Activated naive CD4-positive, alpha-beta T cell treated with anti-CD3 and anti-CD28 coated beads, Interleukin-2, amount 10 ng/mL, durations not matched to agents 7 days and 5 days (primary cell): ENCODE measurements at regions not wholly inside any gene's neighbourhood (a gene's known extent, or its start where the extent isn't known, plus 50 kb on each side); places are given as distances from the start of the nearest gene placed in this dataset.

Experiments
- CTCF ChIA-PET: fragments of 350-600 bp; sonication (Branson Sonifier 250); formaldehyde crosslinking; loops from one replicate; lab custom pipeline; 2021; ENCODE audit warnings: antibody characterized with exemption; lab: Charles Lee
- DNase-seq: peaks from one replicate; pipeline ENCODE4 v3.0.0-alpha.2; 2020
- H3K27ac Mint-ChIP-seq: one replicate; pipeline ENCODE4 v1.8.0; 2021; ENCODE audit warnings: mild to moderate bottlenecking, moderate library complexity, mixed read lengths
- H3K27me3 Mint-ChIP-seq: one replicate; pipeline ENCODE4 v1.8.0; 2021; ENCODE audit warnings: mild to moderate bottlenecking, mixed read lengths
- H3K36me3 Mint-ChIP-seq: one replicate; pipeline ENCODE4 v1.8.0; 2021; ENCODE audit warnings: mixed read lengths
- H3K4me1 Mint-ChIP-seq: one replicate; pipeline ENCODE4 v1.8.0; 2021; ENCODE audit warnings: mixed read lengths
- H3K4me3 Mint-ChIP-seq: one replicate; pipeline ENCODE4 v1.8.0; 2021; ENCODE audit warnings: mild to moderate bottlenecking, moderate library complexity, mixed read lengths
- H3K9me3 Mint-ChIP-seq: one replicate; pipeline ENCODE4 v1.8.0; 2021; ENCODE audit warnings: mixed read lengths

DNA sequence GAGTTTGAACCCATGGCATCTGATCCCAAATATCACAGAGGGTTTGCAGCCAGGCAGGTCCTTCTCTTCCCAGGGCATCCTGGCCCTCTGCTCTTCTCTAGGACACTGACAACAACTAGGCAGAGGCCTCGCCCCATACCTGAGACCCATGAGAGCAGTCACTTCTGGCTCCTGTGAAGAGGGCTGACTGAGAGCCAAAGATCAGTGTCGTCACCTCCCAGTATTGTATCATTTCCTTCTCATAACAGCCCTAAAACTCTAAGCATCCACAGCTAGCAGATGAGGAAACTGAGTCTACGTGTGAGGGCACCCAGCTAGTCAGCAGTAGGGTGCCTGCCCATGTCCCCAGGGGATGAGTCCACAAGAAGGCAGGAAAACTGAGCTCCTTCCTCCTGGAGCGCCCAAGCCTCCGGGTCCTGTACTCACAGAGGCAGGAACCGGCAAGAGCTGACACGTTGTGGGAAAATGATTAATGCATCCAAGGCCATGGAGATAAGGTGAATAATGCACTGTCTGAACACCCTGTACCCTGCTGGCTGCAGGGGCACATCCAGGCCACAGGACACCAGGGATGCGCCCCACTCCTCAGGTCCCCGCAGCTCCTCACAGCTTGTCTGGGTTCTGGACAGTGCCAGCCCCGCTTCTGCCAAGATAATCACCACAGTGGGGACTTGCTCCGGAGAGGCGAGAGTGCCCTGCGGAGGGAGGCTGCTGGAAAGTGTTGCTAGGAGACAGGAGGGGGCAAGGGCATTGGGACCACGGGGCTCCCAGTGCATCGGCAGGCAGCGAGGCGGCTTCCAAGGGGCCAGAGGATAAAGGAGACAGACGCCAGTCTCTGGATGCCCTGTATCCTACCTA lies 340.0 kb downstream of the NPHP4 start:
- H3K4me1 Mint-ChIP-seq, result no peaks in the 10 kb centered on the region
- no peak for DNase-seq
- no peaks in the 10 kb centered on the region for H3K36me3 Mint-ChIP-seq
- H3K9me3 Mint-ChIP-seq, result no peaks in the 10 kb centered on the region
- no peak overlapping the region for H3K4me3 Mint-ChIP-seq
- H3K27ac Mint-ChIP-seq, result no peak overlapping the region
- CTCF ChIA-PET, result no interaction called here
- peaks cover 27% of the 10 kb centered on the region for H3K27me3 Mint-ChIP-seq

DNA sequence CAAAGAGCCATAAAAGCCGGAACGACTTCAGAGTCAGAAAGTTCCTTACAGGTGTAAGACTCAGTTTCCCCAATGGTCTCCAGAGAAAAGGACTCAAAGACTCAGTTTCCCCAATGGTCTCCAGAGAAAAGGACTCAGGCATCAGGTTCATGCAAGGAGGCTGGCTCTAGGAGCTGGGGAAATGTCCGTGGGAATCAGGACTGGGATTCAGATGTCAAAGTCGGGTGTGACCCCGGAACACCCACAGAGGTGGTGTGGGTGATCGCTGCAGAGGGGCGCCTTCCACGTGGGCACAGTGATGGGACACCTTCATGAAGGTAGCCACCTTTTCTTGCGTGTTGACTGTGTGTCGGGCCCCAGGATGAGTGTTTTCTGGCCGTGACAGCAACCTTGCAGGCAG lies 340.8 kb downstream of the NPHP4 start:
- Mint-ChIP-seq H3K27me3 (peaks cover 27% of the 10 kb centered on the region), H3K27ac (no peak overlapping the region), H3K4me1 (no peaks in the 10 kb centered on the region), H3K4me3 (no peak overlapping the region), H3K9me3 (no peaks in the 10 kb centered on the region), H3K36me3 (no peaks in the 10 kb centered on the region)
- no peak for DNase-seq
- CTCF ChIA-PET, result no interaction called here

DNA sequence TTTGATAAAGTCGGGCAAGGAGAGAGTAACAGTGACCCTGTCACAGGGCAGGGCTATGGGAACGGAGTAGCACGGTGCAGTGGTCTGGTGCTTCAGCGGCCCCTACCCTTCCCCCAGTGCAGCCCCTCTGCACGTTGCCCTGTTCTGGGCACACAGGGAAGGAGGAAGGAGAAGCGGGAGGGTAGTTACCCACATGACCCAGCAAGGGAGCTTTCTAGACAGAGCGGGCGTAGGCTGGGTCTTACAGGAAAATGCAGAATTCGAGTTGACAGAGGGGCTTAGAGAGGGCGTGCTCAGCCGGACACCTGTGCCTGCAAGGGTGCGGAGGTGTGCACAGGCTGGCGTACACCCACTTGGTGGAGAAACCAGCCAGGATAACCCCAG lies 341.2 kb downstream of the NPHP4 start:
- CTCF ChIA-PET, result no interaction called here
- Mint-ChIP-seq H3K27me3 (peaks cover 27% of the 10 kb centered on the region), H3K9me3 (no peaks in the 10 kb centered on the region), H3K36me3 (no peaks in the 10 kb centered on the region), H3K27ac (no peak overlapping the region), H3K4me1 (no peaks in the 10 kb centered on the region), H3K4me3 (no peak overlapping the region)
- DNase-seq, result no peak

DNA sequence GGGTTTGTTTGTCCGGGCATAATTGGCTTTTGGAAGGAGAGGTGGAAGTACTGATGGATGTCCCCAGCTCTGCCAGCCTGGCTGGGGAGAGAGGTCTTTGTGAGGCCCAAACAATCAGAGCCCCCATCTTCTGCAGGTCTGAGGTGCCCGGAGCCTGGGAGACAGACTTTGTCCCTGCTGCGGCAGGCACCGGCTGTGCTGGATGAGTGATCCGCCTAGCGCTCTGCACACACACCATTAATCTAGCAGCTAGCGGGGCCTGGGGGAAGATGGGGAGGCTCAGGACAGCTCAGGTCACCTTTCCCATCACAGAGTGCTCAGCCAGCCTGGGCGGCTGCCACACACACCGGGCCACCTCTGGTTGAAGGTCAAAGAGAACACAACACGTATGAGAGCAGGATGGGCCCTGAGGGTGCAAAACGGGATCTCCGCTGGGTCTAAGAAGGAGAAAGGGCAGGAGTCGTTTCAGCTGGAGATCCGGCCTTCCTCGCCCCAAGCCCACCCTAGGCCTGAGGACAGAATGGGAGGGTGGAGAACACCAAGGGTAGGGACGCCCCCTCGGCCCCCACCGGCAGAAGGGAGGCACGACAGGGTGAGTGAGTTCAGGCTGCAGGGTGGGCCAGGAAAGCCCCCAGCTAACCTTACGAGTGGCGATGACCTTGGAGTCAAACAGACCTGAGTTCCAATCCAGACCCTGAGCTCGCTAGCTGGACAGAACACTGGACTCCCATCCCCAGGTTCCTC lies 341.8 kb downstream of the NPHP4 start:
- no peak for DNase-seq
- Mint-ChIP-seq H3K4me3 (no peak overlapping the region), H3K36me3 (no peaks in the 10 kb centered on the region), H3K27me3 (peaks cover 22% of the 10 kb centered on the region), H3K27ac (no peak overlapping the region), H3K4me1 (no peaks in the 10 kb centered on the region), H3K9me3 (peaks cover 1% of the 10 kb centered on the region)
- CTCF ChIA-PET, result no interaction called here

DNA sequence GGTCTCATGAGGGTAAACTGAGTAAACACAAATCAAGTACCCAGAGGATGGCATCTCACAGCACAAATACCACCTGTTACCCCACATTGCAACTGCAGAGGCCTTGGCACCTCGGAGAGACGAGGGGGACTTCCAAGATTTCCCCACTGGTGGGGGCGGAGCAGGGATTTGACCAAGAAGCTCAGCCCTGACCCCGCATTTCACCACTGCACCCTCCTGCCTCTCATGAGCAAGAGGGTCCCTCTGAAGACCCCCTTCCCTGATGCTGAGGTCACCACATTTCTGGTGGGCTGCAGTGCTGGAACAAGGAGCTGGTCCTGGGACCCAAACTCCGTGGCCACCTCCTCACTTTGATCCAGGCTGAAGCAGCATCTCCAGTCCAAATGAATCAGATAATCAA lies 342.4 kb downstream of the NPHP4 start:
- Mint-ChIP-seq H3K27me3 (peaks cover 22% of the 10 kb centered on the region), H3K4me3 (no peak overlapping the region), H3K9me3 (peaks cover 3% of the 10 kb centered on the region), H3K36me3 (no peaks in the 10 kb centered on the region), H3K27ac (no peak overlapping the region), H3K4me1 (no peaks in the 10 kb centered on the region)
- DNase-seq, result no peak
- CTCF ChIA-PET, result no interaction called here

DNA sequence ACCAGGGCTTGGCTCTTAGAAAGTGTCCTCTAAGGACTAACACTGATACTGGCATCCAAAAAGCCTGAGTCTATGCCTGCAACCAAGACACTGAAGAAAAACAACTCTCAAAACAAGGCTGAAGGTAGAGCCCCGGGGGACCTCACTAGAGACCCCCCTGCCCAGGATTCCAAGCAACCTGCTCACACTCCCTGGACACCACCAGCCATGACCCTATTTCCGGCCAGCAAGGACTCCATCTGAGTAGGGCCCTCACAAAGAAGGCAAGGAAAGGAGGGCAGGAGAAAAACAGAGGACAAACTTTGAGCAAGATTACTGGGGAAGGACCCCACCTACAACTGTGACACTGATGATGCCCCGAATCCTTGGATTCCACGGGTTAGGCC lies 343.1 kb downstream of the NPHP4 start:
- Mint-ChIP-seq H3K4me3 (no peak overlapping the region), H3K36me3 (no peaks in the 10 kb centered on the region), H3K4me1 (no peaks in the 10 kb centered on the region), H3K27me3 (peaks cover 22% of the 10 kb centered on the region), H3K9me3 (peaks cover 3% of the 10 kb centered on the region), H3K27ac (no peak overlapping the region)
- CTCF ChIA-PET, result no interaction called here
- no peak for DNase-seq

DNA sequence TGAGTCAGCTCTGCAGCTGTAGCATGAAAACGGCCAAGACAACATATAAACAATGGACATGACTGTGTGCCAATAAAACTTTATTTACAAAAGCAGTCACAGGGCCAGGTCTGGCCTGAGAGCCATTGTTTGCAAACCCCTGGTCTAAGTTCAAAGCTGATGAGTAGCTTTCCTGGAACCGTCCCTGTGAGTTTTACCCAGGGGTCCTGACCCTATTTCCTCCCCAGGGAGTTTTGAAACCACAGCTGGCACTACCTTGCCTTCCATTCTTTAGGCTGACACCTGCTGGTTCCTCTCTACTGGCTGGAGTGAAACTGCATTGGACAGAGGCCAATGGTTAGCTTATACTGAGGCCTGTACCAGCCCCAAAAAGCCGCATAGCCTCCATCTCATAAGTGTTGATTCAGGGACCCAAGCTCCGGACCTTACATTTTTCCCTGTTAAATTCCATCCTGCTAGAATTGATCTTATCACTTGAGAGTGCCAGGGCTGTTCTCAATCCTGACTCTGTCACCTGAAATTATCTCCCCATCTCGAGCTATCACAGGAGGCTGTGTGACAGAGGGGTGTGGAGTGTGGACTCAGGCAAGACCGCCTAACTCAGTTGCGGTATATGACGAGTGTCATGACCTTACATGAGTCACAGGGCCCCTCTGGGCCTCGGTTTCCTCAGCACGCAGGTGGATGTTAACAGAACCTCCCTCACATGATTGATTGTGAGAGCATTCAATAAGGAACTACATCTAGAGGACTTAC lies 343.6 kb downstream of the NPHP4 start:
- Mint-ChIP-seq H3K9me3 (peaks cover 3% of the 10 kb centered on the region), H3K36me3 (no peaks in the 10 kb centered on the region), H3K27me3 (peaks cover 22% of the 10 kb centered on the region), H3K27ac (no peak overlapping the region), H3K4me3 (no peak overlapping the region), H3K4me1 (no peaks in the 10 kb centered on the region)
- no peak for DNase-seq
- CTCF ChIA-PET, result no interaction called here

DNA sequence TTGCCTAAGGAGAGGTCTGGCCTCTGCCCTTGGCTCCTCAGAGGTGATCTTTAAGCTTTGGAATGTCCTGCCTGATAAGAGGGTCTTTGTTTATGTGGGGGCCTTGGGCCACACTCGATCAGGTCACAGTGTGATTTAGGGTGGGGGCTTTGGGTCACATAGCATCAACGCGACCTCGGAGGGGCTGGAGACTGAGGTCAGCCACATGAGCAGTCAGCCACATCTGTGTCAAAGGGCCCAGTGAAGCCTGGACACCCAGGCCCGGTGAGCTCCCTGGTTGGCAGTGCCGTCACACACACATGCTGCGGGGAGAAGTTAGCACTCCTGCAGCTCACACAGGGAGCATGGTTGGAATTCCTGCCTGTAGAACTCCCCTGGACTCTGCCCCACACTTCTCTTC lies 345.0 kb downstream of the NPHP4 start:
- Mint-ChIP-seq H3K4me3 (no peak overlapping the region), H3K36me3 (no peaks in the 10 kb centered on the region), H3K9me3 (peaks cover 3% of the 10 kb centered on the region), H3K27me3 (peaks cover 14% of the 10 kb centered on the region), H3K4me1 (no peaks in the 10 kb centered on the region), H3K27ac (no peak overlapping the region)
- CTCF ChIA-PET, result no interaction called here
- DNase-seq, result no peak

DNA sequence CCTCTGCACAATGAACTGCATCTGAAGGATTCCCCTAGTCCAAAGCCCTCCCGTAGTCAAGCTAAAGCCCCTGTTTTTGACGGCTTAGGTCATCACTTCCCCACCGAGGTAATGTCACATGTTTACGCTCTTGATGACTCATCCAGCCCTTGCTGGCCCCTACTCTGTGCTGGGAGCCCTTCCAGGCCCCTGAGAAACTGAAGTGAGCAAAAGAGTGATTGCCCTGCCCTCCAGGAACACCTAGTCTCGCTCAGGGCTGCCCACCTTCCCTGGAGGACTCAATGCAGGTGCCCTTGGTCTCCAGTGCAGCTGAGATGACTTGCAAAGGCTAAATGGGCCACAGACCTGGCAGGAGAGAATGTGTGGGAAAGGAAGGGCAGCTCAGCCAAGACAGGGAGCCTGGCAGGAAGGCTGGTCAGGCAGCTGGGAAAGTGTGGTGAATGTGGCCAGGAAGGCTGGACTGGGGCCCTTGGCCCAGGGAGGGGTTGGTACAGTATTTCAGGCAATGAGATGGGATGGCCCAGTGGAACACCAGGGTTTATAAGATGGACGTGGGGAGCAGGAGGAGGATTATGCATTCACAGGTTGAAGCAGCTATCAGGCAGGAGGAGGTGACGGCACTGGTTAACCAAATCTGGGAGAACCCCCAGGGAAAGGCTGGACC lies 345.6 kb downstream of the NPHP4 start:
- H3K27ac Mint-ChIP-seq, result no peak overlapping the region
- no peak overlapping the region for H3K4me3 Mint-ChIP-seq
- CTCF ChIA-PET, result no interaction called here
- H3K36me3 Mint-ChIP-seq, result no peaks in the 10 kb centered on the region
- DNase-seq, result no peak
- peaks cover 10% of the 10 kb centered on the region for H3K27me3 Mint-ChIP-seq
- H3K9me3 Mint-ChIP-seq, result peaks cover 3% of the 10 kb centered on the region
- no peaks in the 10 kb centered on the region for H3K4me1 Mint-ChIP-seq

DNA sequence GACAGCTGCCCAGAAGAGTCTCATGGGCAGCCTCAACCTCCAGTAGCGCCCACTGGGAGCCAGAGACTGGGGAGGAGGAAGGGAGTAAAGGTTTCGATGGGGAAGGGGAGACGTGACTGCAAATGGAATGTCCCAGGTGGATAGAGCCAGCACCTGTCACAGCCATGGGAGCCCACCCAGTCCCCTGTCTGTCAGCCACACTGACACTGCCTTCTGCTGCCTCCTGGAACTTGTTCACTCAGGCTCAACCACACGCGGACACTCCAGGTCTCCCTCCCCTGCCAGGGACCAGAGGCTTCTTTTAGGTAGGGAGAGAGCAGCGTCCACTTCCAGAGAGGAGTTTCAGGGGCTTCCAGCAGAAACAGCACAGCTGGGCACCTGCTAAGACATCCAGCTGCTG lies 346.3 kb downstream of the NPHP4 start:
- DNase-seq, result no peak
- Mint-ChIP-seq H3K27me3 (peaks cover 3% of the 10 kb centered on the region), H3K4me3 (no peak overlapping the region), H3K27ac (no peak overlapping the region), H3K4me1 (no peaks in the 10 kb centered on the region), H3K9me3 (peaks cover 3% of the 10 kb centered on the region), H3K36me3 (no peaks in the 10 kb centered on the region)
- CTCF ChIA-PET, result no interaction called here

DNA sequence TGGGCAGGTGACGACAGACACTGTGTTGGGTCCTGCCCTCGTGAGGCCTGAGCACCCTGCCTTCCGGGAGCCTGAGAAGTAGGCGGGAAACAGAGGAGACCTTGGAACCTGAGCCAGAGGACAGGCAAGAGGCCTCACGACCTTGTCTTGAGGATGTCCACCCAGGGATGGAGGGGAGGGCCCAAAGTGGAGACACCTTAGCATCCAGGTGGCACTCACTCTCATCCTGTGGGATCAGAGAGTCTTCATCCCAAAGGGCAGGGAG lies 347.2 kb downstream of the NPHP4 start:
- Mint-ChIP-seq H3K4me3 (no peak overlapping the region), H3K9me3 (peaks cover 3% of the 10 kb centered on the region), H3K27me3 (no peaks in the 10 kb centered on the region), H3K27ac (no peak overlapping the region), H3K4me1 (no peaks in the 10 kb centered on the region), H3K36me3 (no peaks in the 10 kb centered on the region)
- CTCF ChIA-PET, result no interaction called here
- DNase-seq, result no peak

DNA sequence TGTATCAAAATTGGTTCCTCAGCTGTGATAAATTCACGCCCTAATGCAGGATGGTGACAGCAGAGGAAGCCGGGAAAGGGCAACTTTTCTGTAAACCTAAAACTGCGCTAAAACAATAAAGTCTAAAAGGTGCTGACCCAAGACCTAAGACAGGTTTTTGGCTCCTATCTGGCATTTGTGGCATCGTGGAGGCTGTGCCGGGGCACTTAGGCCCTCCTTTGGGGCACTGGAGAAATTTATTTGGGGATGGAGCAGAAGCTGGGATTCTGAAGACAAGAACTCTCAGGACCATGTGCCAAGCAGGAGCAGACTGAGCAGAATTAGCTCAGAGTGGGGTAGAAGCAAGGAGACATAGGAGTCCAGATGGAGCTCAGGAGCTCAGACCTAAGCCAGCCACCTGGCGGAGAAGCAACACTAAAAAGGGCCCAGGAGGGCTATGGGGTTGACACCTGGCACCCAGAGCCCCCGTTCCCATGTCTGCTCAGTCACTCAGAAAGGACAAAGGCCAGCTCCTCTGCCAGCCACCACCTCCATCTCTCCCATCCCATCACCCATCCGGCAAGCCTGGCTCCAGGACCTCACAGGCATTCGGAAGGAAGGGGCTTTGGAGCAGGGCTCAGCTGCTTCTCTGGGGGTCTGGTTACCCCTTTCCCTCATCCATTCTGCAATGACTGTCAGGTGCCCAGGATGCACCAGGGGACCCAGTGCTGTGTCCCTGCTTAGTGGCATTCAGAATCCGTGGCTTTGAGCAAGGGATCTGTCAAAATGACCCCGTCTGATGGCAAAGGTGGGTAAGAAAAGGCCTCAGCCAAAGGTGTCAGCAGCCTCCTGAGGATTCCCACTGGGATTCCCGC lies 347.7 kb downstream of the NPHP4 start:
- no peak overlapping the region for H3K4me3 Mint-ChIP-seq
- CTCF ChIA-PET, result no interaction called here

DNA sequence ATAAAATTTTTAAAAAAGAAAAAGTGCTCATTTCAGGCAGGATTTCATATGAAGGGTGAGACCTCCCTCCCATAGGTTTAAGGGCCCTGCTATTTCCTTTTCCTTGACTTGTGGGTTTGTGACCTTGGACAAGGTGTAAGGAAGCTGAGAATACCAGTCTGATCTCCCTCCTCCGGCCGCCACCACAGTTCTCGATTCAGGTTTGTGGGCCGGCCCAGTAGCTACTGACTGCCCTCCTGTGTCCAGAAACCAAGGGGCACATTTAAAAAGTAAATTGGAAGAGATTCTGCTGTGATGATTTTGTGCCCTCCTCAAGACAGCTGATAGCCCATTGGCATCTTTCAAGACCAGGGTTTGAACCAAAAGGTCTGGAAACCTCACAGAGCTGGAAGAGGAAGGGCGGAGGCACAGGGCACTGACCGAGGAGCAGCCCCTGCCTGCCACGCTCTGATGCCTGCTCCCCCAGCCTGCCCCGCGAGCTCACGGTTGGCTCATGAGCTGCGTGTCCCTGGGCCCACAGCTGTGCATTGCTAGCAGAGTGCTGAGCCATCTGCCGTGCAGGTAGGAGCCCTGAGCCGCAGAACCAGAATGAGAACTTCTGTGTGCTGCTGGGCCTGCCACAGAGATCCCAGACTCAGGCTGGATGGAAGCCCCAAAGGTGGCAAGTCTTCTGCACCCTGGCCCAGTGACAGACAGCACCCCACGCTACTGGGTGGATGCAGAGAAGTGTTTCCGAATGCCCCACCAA lies 348.7 kb downstream of the NPHP4 start:
- no peak for DNase-seq
- Mint-ChIP-seq H3K9me3 (peaks cover 3% of the 10 kb centered on the region), H3K4me1 (no peaks in the 10 kb centered on the region), H3K36me3 (no peaks in the 10 kb centered on the region), H3K27me3 (no peaks in the 10 kb centered on the region), H3K27ac (no peak overlapping the region), H3K4me3 (no peak overlapping the region)
- CTCF ChIA-PET, result no interaction called here

More for the DNA sequence above, 347.7 kb downstream of the NPHP4 start:
- no peak overlapping the region for H3K27ac Mint-ChIP-seq
- no peaks in the 10 kb centered on the region for H3K27me3 Mint-ChIP-seq
- no peaks in the 10 kb centered on the region for H3K36me3 Mint-ChIP-seq
- H3K9me3 Mint-ChIP-seq, result peaks cover 3% of the 10 kb centered on the region
- no peaks in the 10 kb centered on the region for H3K4me1 Mint-ChIP-seq
- DNase-seq, result no peak
